Testis (tissue), 2 donors: ENCODE measurements at regions not wholly inside any gene's neighbourhood (a gene's known extent, or its start where the extent isn't known, plus 50 kb on each side); places are given as distances from the start of the nearest gene placed in this dataset.

Experiments
- DNase-seq: peaks from one replicate; pipeline ENCODE4 v3.0.0-alpha.2; 2019
- H3K27ac ChIP-seq, 2 donors: fragments of 200-600 bp; sonication (generic); one replicate each; pipeline ENCODE4 v1.5.1; 2019
- H3K27me3 ChIP-seq: fragments of 200-600 bp; sonication (generic); one replicate; pipeline ENCODE4 v1.5.1; 2019
- H3K36me3 ChIP-seq: fragments of 200-600 bp; sonication (generic); one replicate; pipeline ENCODE4 v1.5.1; 2017; ENCODE audit warnings: low read depth; ENCODE audit errors: missing control alignments
- H3K4me1 ChIP-seq: fragments of 200-600 bp; sonication (generic); one replicate; pipeline ENCODE4 v1.5.1; 2019
- H3K4me3 ChIP-seq, 2 donors: fragments of 200-600 bp; sonication (generic); one replicate each; pipeline ENCODE4 v1.5.1; 2017 to 2019
- H3K9me3 ChIP-seq: fragments of 200-600 bp; sonication (generic); one replicate; pipeline ENCODE4 v1.5.1; 2017
- CTCF ChIP-seq, 3 experiments: fragments of 450-650 bp in 2 of 3; fragments of 200-600 bp in 1 of 3; sonication (generic) in 1 of 3; IDR thresholded peaks; one replicate each; pipeline ENCODE4 v1.5.1; 2016 to 2019; ENCODE audit warnings: antibody characterized with exemption in 3 of 3, mild to moderate bottlenecking in 2 of 3, moderate library complexity in 1 of 3
- POLR2A ChIP-seq: fragments of 450-650 bp; IDR thresholded peaks from one replicate; pipeline ENCODE4 v1.6.1; 2017; ENCODE audit warnings: antibody characterized with exemption, mild to moderate bottlenecking, moderate library complexity
- WGBS, 2 donors: methylation state at CpG; one replicate each; pipeline ENCODE4 v1.1.5; 2018; 5-methylcytosine and 5-hydroxymethylcytosine counted together
- intact Hi-C: fragments of 100-400 bp; cut with DNase I; formaldehyde crosslinking; loops from one replicate; pipeline ENCODE4 v1.15.1; 2023; ENCODE audit warnings: low total_unique reads

GRCh38 chr9:80732506-80732905 lies 956.8 kb downstream of the TLE1 start:
- intact Hi-C loops = no loop called here
- Histone ChIP-seq H3K27me3 (no peaks in the 10 kb centered on the region), H3K27ac (no peak overlapping the region), H3K36me3 (no peaks in the 10 kb centered on the region), H3K9me3 (no peaks in the 10 kb centered on the region), H3K4me3 (no peak overlapping the region), H3K4me1 (no peaks in the 10 kb centered on the region)
- no peak for DNase-seq
- 44 to 51% methylated on average over 2 of the region's 2 CpGs for WGBS, 2 donors
- TF ChIP-seq POLR2A (no peak), CTCF (IDR thresholded peaks at IDR 0.05) (no peak)

- TF ChIP-seq CTCF (IDR thresholded peaks at IDR 0.05) = no peak
- no peak for TF ChIP-seq POLR2A
- Histone ChIP-seq H3K36me3 (no peaks in the 10 kb centered on the region), H3K27ac (no peak overlapping the region), H3K9me3 (no peaks in the 10 kb centered on the region), H3K4me1 (no peaks in the 10 kb centered on the region), H3K27me3 (no peaks in the 10 kb centered on the region), H3K4me3 (no peak overlapping the region)
- 91% methylated on average over 1 of the region's 1 CpG for WGBS, 2 donors
- intact Hi-C loops = no loop called here
- DNase-seq = no peak
These were observed 968.8 kb downstream of the TLE1 start for GRCh38 chr9:80720579-80720978.

GRCh38 chr9:80707120-80707519 lies 982.2 kb downstream of the TLE1 start:
- TF ChIP-seq CTCF (IDR thresholded peaks at IDR 0.05) (no peak), POLR2A (no peak)
- H3K4me3 ChIP-seq = no peak overlapping the region
- intact Hi-C loops = no loop called here
- no peaks in the 10 kb centered on the region for H3K36me3 ChIP-seq
- DNase-seq = no peak
- no peaks in the 10 kb centered on the region for H3K9me3 ChIP-seq
- no peaks in the 10 kb centered on the region for H3K27me3 ChIP-seq
- H3K27ac ChIP-seq = no peak overlapping the region
- no peaks in the 10 kb centered on the region for H3K4me1 ChIP-seq

GRCh38 chr9:80701061-80701460 lies 988.3 kb downstream of the TLE1 start:
- TF ChIP-seq CTCF (IDR thresholded peaks at IDR 0.05) (no peak), POLR2A (no peak)
- no peaks in the 10 kb centered on the region for H3K4me1 ChIP-seq
- no peaks in the 10 kb centered on the region for H3K9me3 ChIP-seq
- H3K4me3 ChIP-seq = no peak overlapping the region
- DNase-seq = no peak
- no peaks in the 10 kb centered on the region for H3K27me3 ChIP-seq
- no peaks in the 10 kb centered on the region for H3K36me3 ChIP-seq
- H3K27ac ChIP-seq = no peak overlapping the region
- intact Hi-C loops = no loop called here

- intact Hi-C loops = no loop called here
- H3K36me3 ChIP-seq = no peaks in the 10 kb centered on the region
- H3K27ac ChIP-seq = no peak overlapping the region
- no peaks in the 10 kb centered on the region for H3K9me3 ChIP-seq
- H3K4me3 ChIP-seq = no peak overlapping the region
- no peaks in the 10 kb centered on the region for H3K27me3 ChIP-seq
- no peak for TF ChIP-seq POLR2A
- TF ChIP-seq CTCF (IDR thresholded peaks at IDR 0.05) = no peak
- DNase-seq = no peak
- 65 to 74% methylated on average over 2 of the region's 2 CpGs for WGBS, 2 donors
- no peaks in the 10 kb centered on the region for H3K4me1 ChIP-seq
These were observed 989.8 kb downstream of the TLE1 start for GRCh38 chr9:80699511-80699998.
